ENCODE measurements at regions not wholly inside any gene's neighbourhood (a gene's known extent, or its start where the extent isn't known, plus 50 kb on each side); places are given as distances from the start of the nearest gene placed in this dataset.

GRCh38 chr5:73265641-73266040 is 92.6 kb downstream of the TMEM174 start:
- Histone ChIP-seq H3K4me3 (no peak overlapping the region), H3K4me1 (ENCODE audit: control insufficient read depth in 5 of 5, insufficient read depth in 5 of 5, low read length in 5 of 5) (peaks cover 0 to 4% (median 2%) of the 10 kb centered on the region in 5 donors), H3K36me3 (ENCODE audit: control insufficient read depth in 4 of 4, insufficient read depth in 4 of 4, low read length in 4 of 4) (no peaks in the 10 kb centered on the region), H3K27me3 (ENCODE audit: control insufficient read depth in 3 of 3, insufficient read depth in 3 of 3, low read length in 2 of 3) (peaks cover 0 to 18% (median 3%) of the 10 kb centered on the region in 3 donors), H3K9me3 (ENCODE audit: control insufficient read depth in 4 of 4, insufficient read depth in 3 of 4, low read length in 3 of 4) (peaks cover 0 to 5% (median 1%) of the 10 kb centered on the region in 4 donors), H3K9ac (ENCODE audit: insufficient read depth in 1 of 2, low read length in 2 of 2) (no peak overlapping the region), H3K27ac (ENCODE audit: low read depth in 1 of 2, low read length in 1 of 2) (no peak overlapping the region)
- WGBS, 2 donors, result 56 to 73% methylated on average over 3 of the region's 3 CpGs
- TF ChIP-seq CTCF (IDR thresholded peaks at IDR 0.05; ENCODE audit: control extremely low read depth, extremely low read depth), result no peak
- no peak for DNase-seq
- no peak for ATAC-seq (ENCODE audit: insufficient read depth, low FRiP score)

GRCh38 chr5:73264631-73265030 is 91.6 kb downstream of the TMEM174 start:
- Histone ChIP-seq H3K36me3 (ENCODE audit: control insufficient read depth in 4 of 4, insufficient read depth in 4 of 4, low read length in 4 of 4) (no peaks in the 10 kb centered on the region), H3K27ac (ENCODE audit: low read depth in 1 of 2, low read length in 1 of 2) (no peak overlapping the region), H3K4me1 (ENCODE audit: control insufficient read depth in 5 of 5, insufficient read depth in 5 of 5, low read length in 5 of 5) (peaks cover 0 to 4% (median 2%) of the 10 kb centered on the region in 5 donors), H3K27me3 (ENCODE audit: control insufficient read depth in 3 of 3, insufficient read depth in 3 of 3, low read length in 2 of 3) (peaks cover 0 to 11% (median 0%) of the 10 kb centered on the region in 3 donors), H3K4me3 (no peak overlapping the region), H3K9ac (ENCODE audit: insufficient read depth in 1 of 2, low read length in 2 of 2) (no peak overlapping the region), H3K9me3 (ENCODE audit: control insufficient read depth in 4 of 4, insufficient read depth in 3 of 4, low read length in 3 of 4) (peaks cover 0 to 3% (median 1%) of the 10 kb centered on the region in 4 donors)
- WGBS, 2 donors, result 83 to 87% methylated on average over 5 of the region's 5 CpGs
- no peak for ATAC-seq (ENCODE audit: insufficient read depth, low FRiP score)
- TF ChIP-seq CTCF (IDR thresholded peaks at IDR 0.05; ENCODE audit: control extremely low read depth, extremely low read depth), result no peak
- no peak for DNase-seq

DNA sequence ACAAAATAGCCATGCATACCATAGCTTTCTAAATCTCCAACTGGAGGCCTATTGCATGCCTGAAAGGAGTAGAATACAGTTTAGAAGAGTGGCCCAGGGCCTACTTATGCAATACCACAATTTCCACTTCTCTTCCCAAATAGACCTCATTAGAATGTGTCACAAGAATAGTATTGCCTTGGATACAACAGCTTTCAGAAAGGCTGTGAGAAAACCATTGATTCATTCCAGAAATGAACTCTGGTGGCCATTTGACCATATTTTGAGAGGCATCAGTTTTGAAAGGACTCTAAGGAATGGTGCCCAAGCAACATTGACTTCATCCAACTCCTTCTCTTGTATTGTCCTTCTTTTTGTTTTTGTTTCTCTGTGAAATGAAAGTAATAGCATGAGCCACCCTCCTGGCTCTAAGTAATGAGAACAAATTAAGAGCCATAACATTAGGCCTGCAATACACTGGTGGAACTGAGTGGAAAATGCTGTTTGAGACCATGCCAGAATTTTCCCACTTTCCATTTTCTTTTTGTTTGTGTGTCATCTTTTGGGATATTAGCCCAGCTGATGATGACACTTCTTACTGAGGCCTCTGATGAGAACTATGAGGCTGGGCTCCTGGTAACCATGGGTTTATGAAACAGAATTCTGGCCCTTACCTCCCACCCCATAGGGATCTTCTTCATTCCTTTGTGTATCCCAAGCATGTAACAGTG is 90.2 kb downstream of the TMEM174 start:
- Histone ChIP-seq H3K27me3 (ENCODE audit: control insufficient read depth in 3 of 3, insufficient read depth in 3 of 3, low read length in 2 of 3) (peaks cover 0 to 5% (median 0%) of the 10 kb centered on the region in 3 donors), H3K4me1 (ENCODE audit: control insufficient read depth in 5 of 5, insufficient read depth in 5 of 5, low read length in 5 of 5) (peaks cover 0 to 4% (median 2%) of the 10 kb centered on the region in 5 donors), H3K9ac (ENCODE audit: insufficient read depth in 1 of 2, low read length in 2 of 2) (no peak overlapping the region), H3K27ac (ENCODE audit: low read depth in 1 of 2, low read length in 1 of 2) (no peak overlapping the region), H3K4me3 (no peak overlapping the region), H3K9me3 (ENCODE audit: control insufficient read depth in 4 of 4, insufficient read depth in 3 of 4, low read length in 3 of 4) (peaks cover 0 to 3% (median 1%) of the 10 kb centered on the region in 4 donors), H3K36me3 (ENCODE audit: control insufficient read depth in 4 of 4, insufficient read depth in 4 of 4, low read length in 4 of 4) (no peaks in the 10 kb centered on the region)
- ATAC-seq (ENCODE audit: insufficient read depth, low FRiP score), result no peak
- TF ChIP-seq CTCF (IDR thresholded peaks at IDR 0.05; ENCODE audit: control extremely low read depth, extremely low read depth), result no peak
- DNase-seq, result no peak

Data from lung (tissue), 11 donors.